Activated naive CD4-positive, alpha-beta T cell treated with anti-CD3 and anti-CD28 coated beads for 36 hours (primary cell): ENCODE measurements at regions not wholly inside any gene's neighbourhood (a gene's known extent, or its start where the extent isn't known, plus 50 kb on each side); places are given as distances from the start of the nearest gene placed in this dataset.
"Not testable (repeated sequence)": the region's sequence is repeated elsewhere in the genome, so short reads cannot be mapped to it uniquely, and the experiment has no call there.

Source experiments
- CTCF ChIA-PET: fragments of 350-600 bp; sonication (Branson Sonifier 250); formaldehyde crosslinking; loops from one replicate; lab custom pipeline; 2021; ENCODE audit warnings: antibody characterized with exemption; lab: Charles Lee
- DNase-seq: peaks from one replicate; pipeline ENCODE4 v3.0.0-alpha.2; 2020
- H3K27ac Mint-ChIP-seq: one replicate; pipeline ENCODE4 v1.8.0; 2021; ENCODE audit warnings: mild to moderate bottlenecking, mixed read lengths
- H3K27me3 Mint-ChIP-seq: one replicate; pipeline ENCODE4 v1.8.0; 2021; ENCODE audit warnings: low read depth, mixed read lengths
- H3K36me3 Mint-ChIP-seq: one replicate; pipeline ENCODE4 v1.8.0; 2021; ENCODE audit warnings: low read depth, mixed read lengths
- H3K4me1 Mint-ChIP-seq: one replicate; pipeline ENCODE4 v1.8.0; 2021; ENCODE audit warnings: low read depth, mixed read lengths
- H3K4me3 Mint-ChIP-seq: one replicate; pipeline ENCODE4 v1.8.0; 2021; ENCODE audit warnings: mild to moderate bottlenecking, moderate library complexity, mixed read lengths
- H3K9me3 Mint-ChIP-seq: one replicate; pipeline ENCODE4 v1.8.0; 2021; ENCODE audit warnings: mixed read lengths
- intact Hi-C: fragments of 100-400 bp; cut with micrococcal nuclease; formaldehyde crosslinking; loops from one replicate; pipeline ENCODE4 v1.15.1; 2023

- H3K27me3 Mint-ChIP-seq, H3K9me3 Mint-ChIP-seq, intact Hi-C loops, H3K4me1 Mint-ChIP-seq, H3K36me3 Mint-ChIP-seq, DNase-seq, H3K4me3 Mint-ChIP-seq, H3K27ac Mint-ChIP-seq, CTCF ChIA-PET: not testable (repeated sequence)
Observed at GRCh38 chr4:118461435-118461834, 108.6 kb upstream of the PRSS12 start.

GRCh38 chr4:118465831-118466230 is 113.0 kb upstream of the PRSS12 start:
- CTCF ChIA-PET, DNase-seq, H3K4me3 Mint-ChIP-seq, intact Hi-C loops, H3K9me3 Mint-ChIP-seq, H3K27ac Mint-ChIP-seq, H3K36me3 Mint-ChIP-seq, H3K4me1 Mint-ChIP-seq, H3K27me3 Mint-ChIP-seq: not testable (repeated sequence)

GRCh38 chr4:118474001-118474626 is 121.3 kb upstream of the PRSS12 start:
- intact Hi-C loops, H3K4me3 Mint-ChIP-seq, H3K27ac Mint-ChIP-seq, H3K4me1 Mint-ChIP-seq, H3K27me3 Mint-ChIP-seq, DNase-seq, H3K9me3 Mint-ChIP-seq, H3K36me3 Mint-ChIP-seq, CTCF ChIA-PET: not testable (repeated sequence)

- DNase-seq, CTCF ChIA-PET, H3K36me3 Mint-ChIP-seq, H3K9me3 Mint-ChIP-seq, H3K4me1 Mint-ChIP-seq, H3K27ac Mint-ChIP-seq, H3K4me3 Mint-ChIP-seq, H3K27me3 Mint-ChIP-seq, intact Hi-C loops: not testable (repeated sequence)
Observed at GRCh38 chr4:118474771-118475170, 122.0 kb upstream of the PRSS12 start.

- H3K4me1 Mint-ChIP-seq, H3K9me3 Mint-ChIP-seq, CTCF ChIA-PET, DNase-seq, H3K27me3 Mint-ChIP-seq, H3K36me3 Mint-ChIP-seq, intact Hi-C loops, H3K27ac Mint-ChIP-seq, H3K4me3 Mint-ChIP-seq: not testable (repeated sequence)
Observed at GRCh38 chr4:118475901-118476300, 123.1 kb upstream of the PRSS12 start.

- H3K27ac Mint-ChIP-seq, DNase-seq, CTCF ChIA-PET: not testable (repeated sequence)
Observed at GRCh38 chr4:118477826-118478225, 125.0 kb upstream of the PRSS12 start.

GRCh38 chr4:118485801-118486314 is 133.1 kb upstream of the PRSS12 start:
- H3K27ac Mint-ChIP-seq, intact Hi-C loops: not testable (repeated sequence)

More at GRCh38 chr4:118477826-118478225, 125.0 kb upstream of the PRSS12 start:
- H3K36me3 Mint-ChIP-seq, H3K9me3 Mint-ChIP-seq, H3K27me3 Mint-ChIP-seq, H3K4me1 Mint-ChIP-seq, intact Hi-C loops, H3K4me3 Mint-ChIP-seq: not testable (repeated sequence)

GRCh38 chr4:118492963-118493362 is 140.2 kb upstream of the PRSS12 start:
- intact Hi-C loops, DNase-seq, H3K4me3 Mint-ChIP-seq, H3K36me3 Mint-ChIP-seq, CTCF ChIA-PET, H3K9me3 Mint-ChIP-seq, H3K4me1 Mint-ChIP-seq, H3K27ac Mint-ChIP-seq: not testable (repeated sequence)
- peaks cover 10% of the 10 kb centered on the region for H3K27me3 Mint-ChIP-seq

More at GRCh38 chr4:118485801-118486314, 133.1 kb upstream of the PRSS12 start:
- H3K9me3 Mint-ChIP-seq, H3K4me3 Mint-ChIP-seq, CTCF ChIA-PET, H3K4me1 Mint-ChIP-seq, H3K27me3 Mint-ChIP-seq, DNase-seq, H3K36me3 Mint-ChIP-seq: not testable (repeated sequence)

- CTCF ChIA-PET = not testable (repeated sequence)
Observed at GRCh38 chr4:118494437-118494836, 141.6 kb upstream of the PRSS12 start.

GRCh38 chr4:118502967-118503366 is 150.2 kb upstream of the PRSS12 start:
- H3K4me3 Mint-ChIP-seq, H3K4me1 Mint-ChIP-seq, H3K9me3 Mint-ChIP-seq, intact Hi-C loops, H3K27me3 Mint-ChIP-seq, CTCF ChIA-PET, H3K27ac Mint-ChIP-seq, H3K36me3 Mint-ChIP-seq, DNase-seq: not testable (repeated sequence)

More at GRCh38 chr4:118494437-118494836, 141.6 kb upstream of the PRSS12 start:
- H3K27ac Mint-ChIP-seq, H3K9me3 Mint-ChIP-seq, H3K4me1 Mint-ChIP-seq, DNase-seq, intact Hi-C loops, H3K4me3 Mint-ChIP-seq, H3K36me3 Mint-ChIP-seq: not testable (repeated sequence)
- peaks cover 10% of the 10 kb centered on the region for H3K27me3 Mint-ChIP-seq

GRCh38 chr4:118504927-118505326 is 152.1 kb upstream of the PRSS12 start:
- CTCF ChIA-PET, H3K36me3 Mint-ChIP-seq, H3K9me3 Mint-ChIP-seq, H3K27me3 Mint-ChIP-seq, DNase-seq, H3K4me3 Mint-ChIP-seq, intact Hi-C loops, H3K27ac Mint-ChIP-seq, H3K4me1 Mint-ChIP-seq: not testable (repeated sequence)

- DNase-seq, H3K27ac Mint-ChIP-seq, H3K4me1 Mint-ChIP-seq, H3K9me3 Mint-ChIP-seq, H3K27me3 Mint-ChIP-seq, CTCF ChIA-PET, H3K36me3 Mint-ChIP-seq, intact Hi-C loops, H3K4me3 Mint-ChIP-seq: not testable (repeated sequence)
Observed at GRCh38 chr4:118505491-118505890, 152.7 kb upstream of the PRSS12 start.

- H3K4me3 Mint-ChIP-seq, H3K27me3 Mint-ChIP-seq, CTCF ChIA-PET, H3K27ac Mint-ChIP-seq, H3K4me1 Mint-ChIP-seq, DNase-seq, H3K36me3 Mint-ChIP-seq, H3K9me3 Mint-ChIP-seq, intact Hi-C loops: not testable (repeated sequence)
Observed at GRCh38 chr4:118512870-118513269, 160.1 kb upstream of the PRSS12 start.
